NCI-H1930 (cell line): ENCODE measurements at regions not wholly inside any gene's neighbourhood (a gene's known extent, or its start where the extent isn't known, plus 50 kb on each side); places are given as distances from the start of the nearest gene placed in this dataset.

Experiments
- DNase-seq, 2 experiments: peaks; one replicate each; lab custom pipeline; 2025; lab: John Stamatoyannopoulos, UW

DNA sequence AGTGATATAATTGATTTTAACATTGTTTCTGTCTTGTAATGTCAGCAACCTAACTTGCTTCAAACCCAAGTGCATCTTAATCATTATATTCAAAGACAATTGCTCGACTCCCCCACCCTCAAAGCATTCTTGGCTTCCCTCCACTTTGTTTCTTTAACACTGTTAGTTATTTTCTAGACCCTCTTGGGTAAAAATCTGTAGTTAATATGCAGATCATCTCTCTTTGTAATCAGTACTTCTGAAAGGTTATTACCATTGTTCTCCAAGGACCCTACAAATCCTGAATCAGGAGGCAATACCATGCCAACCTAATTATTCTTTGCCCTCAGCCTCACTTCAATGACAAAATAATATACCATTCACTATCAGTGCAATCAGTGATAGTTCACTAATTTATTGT lies 1075.7 kb downstream of the AMY1C start:
- DNase-seq, result no peak

DNA sequence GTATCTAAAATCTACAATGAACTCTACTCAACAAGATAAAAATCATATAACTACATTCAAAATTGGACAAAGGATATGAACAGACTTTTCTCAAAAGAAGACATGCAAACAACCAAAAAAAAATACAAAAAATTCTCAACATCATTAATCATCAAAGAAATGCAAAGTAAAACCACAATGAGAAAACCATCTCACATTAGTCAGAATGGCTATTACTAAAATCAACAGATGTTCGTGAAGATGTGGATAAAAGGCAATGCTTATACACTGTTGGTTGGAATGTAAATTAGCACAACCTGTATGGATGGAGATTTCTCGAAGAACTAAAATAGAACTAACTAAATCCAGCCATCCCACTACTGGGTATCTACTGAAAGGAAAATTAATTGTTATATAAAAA lies 1080.8 kb downstream of the AMY1C start:
- DNase-seq, result no peak

DNA sequence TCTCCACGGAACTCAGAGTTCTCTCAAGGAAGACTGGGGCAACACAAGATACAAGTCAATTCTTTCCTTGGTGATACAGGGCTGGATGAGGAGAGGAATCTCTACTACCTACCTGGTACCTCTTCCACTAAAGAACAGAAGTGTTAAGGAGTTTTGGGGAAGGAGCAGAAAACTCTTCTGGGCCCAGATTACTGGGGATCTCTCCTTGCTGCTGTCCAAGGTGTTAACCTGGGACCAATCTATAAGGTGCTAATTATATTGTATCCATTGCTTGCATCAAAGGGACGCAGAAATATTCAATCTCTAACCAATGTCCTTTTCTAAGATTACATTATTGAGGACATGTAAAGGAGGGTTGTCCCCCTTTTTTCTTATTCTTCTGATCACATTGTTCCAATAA lies 1102.5 kb downstream of the AMY1C start:
- no peak for DNase-seq

DNA sequence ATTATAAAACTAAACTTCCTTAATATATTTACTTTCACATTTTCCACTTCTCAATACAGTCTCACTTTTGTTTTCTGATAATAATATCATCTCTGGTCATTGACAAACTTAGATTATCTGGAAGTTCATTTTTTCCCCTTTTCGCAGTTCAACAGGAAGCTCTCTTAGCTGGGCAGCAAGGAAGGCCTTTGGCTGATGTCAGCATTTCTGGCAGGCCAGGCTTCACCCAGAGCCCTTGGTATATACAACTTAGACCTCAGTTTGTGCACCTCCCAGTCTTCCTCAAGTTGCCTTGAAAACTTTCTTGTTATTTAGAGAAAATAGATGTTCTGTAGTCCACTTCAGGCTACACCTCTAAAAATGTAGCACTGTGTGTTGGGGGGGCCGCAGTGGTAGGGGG lies 1103.6 kb downstream of the AMY1C start:
- DNase-seq, result no peak

DNA sequence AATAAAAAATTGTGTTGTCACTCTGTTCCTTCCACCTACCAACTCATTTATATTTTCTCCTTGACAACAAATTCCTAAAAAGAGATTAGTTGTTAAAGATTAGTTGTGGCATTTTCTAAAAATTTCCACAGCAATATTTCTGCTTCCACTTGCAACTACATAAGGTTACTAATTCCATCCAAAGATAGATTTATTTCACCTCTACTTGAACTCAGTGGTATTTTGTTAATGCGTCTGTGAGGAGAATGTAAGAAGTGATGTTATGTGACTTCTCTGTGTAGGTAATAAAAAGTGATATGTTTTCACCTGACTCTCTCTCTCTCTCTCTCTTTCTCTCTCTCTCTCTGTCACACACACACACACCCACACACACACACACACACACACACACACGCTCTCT lies 1104.8 kb downstream of the AMY1C start:
- DNase-seq, result no peak

DNA sequence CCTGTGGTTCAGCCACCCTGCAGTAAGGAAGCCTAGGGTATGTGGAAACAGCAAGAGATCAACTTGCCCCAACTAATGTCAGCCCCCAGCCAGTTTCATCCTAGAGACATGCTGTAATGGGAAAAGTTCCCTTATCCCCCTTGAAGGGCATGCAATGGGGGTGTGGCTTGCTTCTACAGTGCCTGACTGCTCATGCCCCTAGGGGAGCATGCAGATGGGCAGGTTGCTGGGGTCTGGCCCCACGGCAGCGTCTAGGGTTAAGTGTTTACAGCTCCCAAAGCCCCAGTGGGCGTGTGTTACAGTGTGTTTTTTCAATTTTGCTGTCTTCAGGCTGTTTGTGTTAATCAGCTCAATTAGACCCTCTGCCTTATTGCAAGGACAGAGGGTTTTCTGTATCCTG lies 1105.9 kb downstream of the AMY1C start:
- DNase-seq, result no peak

DNA sequence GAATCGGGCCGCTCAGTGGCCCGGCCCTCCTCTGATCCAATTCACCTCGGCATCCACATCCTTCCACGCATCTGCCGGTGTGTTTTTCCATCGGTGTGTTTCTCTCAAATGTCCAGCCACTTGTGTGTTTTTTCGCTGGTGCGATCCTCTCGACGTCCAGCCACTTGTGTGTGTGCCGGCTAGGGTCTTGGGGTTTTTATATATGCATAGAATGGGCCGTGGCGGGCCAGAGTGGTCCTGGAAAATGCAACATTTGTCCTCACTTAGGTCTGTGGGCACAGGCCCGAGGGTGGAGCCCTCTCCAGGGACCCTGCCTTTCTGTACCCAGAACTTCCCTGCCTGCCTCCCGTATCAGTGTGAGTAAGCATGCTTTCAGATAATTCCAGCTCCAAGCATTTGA lies 1106.4 kb downstream of the AMY1C start:
- DNase-seq, result no peak

DNA sequence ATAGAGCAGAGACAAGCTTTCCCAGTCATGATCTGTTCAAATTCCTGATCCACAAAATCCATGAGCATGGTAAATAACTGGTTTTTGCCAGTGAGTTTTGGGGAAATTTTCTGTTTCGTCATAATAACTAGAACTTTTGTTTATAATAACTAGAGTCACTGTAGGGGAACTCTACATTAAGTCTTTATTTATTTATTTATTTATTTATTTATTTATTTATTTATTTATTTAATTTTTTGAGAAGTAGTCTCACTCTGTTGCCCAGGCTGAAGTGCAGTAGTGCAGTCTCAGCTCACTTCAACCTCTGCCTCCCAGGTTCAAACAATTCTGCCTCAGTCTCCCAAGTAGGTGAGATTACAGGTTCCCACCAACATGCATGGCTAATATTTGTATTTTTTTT lies 1106.8 kb downstream of the AMY1C start:
- no peak for DNase-seq

DNA sequence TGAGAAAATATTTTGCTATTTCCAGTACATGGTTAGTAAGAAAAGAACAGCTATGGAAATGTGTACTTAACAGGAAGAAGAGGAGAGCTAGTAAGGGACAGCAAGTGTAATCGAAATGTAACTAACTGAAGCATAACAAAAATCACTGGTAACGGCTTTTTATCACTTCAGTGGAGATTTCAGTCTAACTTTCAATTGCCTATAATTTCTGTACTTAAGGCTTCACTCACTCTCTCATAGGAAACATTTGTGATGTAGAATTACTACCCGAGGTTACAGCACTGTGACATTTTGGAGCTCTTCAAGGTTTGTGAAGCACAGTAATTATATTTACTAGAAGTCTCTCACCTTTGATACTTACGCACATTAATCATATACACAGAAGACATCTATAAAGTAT lies 1119.1 kb downstream of the AMY1C start:
- no peak for DNase-seq

DNA sequence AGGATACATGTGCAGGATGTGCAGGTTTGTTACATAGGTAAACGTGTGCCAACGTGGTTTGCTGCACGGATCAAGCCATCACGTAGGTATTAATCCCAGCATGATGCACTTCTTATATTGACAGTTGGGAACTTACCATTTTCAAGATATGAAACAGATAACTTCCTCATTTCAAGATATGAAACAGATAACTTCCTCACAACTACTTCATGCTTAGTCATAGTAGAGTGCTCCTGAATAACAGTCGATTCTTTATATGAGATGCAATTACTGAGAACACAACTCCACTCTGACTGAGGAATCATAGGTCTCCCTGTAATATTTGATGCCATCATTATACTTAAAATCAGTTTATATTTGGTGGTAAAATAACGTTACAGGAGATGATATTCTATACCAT lies 1124.3 kb downstream of the AMY1C start:
- no peak for DNase-seq

DNA sequence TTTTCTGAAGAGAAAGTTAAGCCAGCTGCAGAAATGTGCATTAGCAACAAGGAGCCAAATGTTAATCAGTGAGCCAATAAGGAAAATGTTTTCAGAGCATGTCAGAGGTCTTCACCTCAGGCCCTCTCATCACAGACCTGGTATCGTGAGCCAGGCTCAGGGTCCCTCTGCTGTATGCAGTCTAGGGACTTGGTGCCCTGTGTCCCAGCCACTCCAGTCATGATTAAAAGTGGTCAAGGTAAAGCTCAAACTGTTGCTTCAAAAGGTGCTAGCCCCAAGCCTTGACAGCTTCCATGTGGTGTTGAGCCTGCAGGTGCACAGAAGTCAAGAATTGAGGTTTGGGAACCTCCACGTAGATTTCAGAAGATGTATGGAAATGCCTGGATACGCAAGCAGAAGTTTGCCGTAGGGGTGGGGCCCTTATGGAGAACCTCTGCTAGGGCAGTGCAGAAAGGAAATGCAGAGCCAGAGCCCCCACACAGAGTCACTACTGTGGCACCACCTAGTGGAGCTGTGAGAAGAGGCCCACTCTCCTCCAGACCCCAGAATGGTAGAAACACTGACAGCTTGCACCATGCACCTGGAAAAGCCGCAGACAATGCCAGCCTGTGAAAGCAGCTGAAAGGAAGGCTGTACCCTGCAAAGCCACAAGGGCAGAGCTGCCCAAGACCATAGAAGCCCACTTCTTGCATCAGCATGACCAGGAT lies 1128.7 kb downstream of the AMY1C start:
- no peak for DNase-seq

DNA sequence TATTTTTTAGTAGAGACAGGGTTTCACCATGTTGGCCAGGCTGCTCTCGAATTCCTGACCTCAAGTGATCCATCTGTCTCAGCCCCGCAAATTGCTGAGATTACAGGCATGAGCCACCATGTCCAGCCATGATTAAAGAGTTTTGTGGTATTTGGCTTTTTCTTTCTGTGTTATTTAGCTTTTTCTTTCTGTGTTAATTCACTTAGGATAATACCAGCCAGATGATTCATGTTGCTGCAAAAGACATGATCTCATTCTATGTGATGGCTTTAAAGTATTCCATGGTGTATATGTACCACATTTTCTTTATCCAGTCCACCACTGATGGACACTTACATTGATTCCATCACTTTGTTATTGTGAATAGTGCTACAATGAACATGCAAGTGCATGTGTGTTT lies 1135.2 kb downstream of the AMY1C start:
- no peak for DNase-seq

DNA sequence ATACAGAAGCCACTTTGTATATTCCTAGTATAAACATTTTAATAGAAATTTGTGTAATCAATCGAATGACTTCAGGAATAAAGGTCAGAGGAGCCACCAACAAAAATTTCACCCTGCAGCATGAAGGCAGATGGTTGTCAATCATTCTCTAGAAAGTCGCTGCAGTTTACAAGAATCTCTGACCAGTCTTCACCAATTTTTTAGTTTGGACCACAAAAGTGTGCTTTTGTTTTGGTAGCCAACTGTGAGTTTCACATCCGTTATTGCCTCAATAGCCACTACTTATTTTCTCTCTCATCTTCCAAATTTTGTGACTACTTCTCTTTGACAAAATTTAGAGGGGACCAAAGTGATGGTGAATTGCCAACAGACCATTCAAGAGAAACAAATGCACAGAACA lies 1155.6 kb downstream of the AMY1C start:
- no peak for DNase-seq

DNA sequence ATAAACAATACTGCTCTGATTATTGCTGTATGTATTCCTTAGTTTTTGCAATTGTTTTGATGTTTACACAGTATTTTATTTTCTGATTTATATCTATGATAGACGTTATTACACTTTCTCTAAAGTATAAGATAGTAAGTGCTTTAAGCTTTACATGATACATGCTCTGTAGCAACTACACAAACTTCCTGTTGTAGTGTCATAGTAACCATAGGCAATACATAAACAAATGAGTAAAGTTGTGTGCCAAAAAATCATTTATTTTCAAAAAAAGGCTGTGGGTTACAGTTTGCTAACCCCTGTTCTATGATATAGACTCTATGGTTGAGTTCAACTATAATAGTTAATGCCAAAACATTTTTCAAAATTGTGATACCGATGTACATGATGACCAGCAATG lies 1156.4 kb downstream of the AMY1C start:
- no peak for DNase-seq

DNA sequence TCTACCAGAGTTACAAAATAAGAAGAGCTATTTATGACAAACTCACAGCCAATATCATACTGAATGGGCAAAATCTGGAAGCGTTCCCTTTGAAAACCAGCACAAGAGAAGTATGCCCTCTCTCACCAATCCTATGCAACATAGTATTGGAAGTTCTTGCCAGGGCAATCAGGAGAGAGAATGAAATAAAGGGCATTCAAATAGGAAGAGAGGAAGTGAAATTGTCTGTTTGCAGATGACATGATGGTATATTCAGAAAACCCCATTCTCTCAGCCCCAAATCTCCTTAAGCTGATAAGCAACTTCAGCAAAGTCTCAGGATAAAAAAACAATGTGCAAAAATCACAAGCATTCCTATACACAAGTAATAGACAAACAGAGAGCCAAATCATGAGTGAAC lies 1169.5 kb downstream of the AMY1C start:
- DNase-seq, result no peak

DNA sequence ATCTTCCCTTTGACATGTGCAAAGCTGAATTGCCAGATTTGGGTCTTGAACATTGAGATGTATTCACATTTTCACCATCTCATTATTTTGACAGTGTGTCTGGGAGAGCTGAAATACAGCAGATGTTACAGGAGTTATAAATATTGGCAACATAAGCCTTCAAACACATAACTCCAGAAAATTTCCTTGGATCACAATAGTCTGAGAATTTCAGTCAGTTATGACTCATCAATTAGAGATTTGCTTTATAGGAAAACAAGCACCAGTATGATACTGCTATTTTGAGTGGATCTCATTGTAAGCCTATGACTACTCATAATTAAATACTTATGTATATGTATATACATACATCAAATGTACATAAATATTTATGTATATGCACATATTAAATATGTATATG lies 1171.8 kb downstream of the AMY1C start:
- DNase-seq, result no peak

DNA sequence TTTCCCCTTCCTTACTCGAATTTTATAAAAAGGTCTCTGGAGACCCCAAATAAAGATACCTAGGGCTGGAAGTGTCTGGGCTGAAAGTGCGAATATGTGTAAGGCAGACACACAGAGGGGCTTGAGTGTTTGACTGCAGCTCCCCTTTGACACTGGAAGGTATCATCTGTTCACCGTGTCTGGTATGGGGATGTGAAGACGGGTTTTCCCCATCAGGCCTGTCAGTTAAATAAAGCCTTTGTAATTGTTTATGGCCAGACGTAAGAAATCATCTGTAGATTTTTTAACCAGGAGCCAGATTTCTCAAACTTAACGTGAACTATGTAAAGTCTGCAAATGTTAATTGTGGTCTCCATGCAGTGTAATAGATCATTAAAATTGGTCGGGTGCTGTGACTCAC lies 1173.4 kb downstream of the AMY1C start:
- DNase-seq, result no peak

DNA sequence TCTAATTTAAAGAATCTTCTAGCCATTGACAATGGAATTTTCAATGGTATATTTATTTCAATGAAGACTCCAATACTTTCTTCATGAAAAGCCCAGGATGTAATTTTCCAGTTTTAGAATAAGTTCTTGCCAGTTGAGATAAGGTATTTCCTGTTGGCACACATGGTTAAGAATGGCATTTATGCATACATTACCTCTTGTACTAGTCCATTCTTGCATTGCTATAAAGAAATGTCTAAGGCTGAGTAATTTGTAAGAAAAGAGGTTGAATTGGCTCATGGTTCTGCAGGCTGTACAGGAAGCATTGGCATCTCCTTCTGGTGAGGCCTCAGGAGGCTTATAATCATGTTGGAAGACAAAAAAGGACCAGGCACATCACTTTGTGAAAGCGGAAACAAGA lies 1179.6 kb downstream of the AMY1C start:
- no peak for DNase-seq

DNA sequence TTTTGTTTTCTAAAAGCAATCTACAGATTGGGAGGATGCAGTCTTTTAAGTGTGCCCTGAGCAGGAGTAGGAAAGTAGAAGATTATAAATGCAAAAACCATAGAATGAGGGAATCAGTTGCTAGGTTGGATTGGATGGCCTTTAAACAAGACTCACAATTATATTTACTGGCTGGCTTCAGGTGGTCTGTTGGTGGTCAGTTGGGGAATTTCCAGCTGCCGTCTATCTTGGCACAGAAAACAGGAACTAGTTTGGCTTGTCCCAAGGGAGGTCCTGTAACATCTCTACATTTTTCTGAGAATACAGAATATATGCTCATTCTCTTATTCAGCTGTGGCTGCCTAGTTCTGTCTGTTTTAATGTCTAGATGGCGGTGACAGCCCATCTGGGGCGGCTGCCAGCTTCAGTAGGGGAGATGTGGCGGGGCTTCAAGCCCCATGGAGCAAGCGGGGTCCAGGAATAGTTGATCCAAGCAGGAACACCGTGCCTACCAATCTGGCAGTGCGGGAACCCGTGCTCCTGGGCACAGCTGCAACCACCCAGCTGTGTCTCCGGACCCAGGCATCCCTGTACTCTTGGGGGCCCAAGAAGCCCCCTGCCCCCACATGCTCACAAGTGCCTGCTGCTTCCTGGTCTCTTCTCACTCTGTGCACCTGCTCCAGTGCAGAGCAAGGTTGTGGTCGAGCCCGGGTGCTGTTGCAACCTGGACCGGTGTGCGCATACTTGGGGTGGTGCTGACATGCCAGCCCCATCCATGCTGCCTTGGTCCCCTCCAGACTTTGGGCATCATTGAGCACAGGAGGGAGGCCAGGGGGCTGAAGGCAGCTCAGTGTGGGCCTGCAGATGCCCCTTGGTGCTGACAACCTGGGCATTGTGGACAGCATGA lies 1182.6 kb downstream of the AMY1C start:
- no peak for DNase-seq

DNA sequence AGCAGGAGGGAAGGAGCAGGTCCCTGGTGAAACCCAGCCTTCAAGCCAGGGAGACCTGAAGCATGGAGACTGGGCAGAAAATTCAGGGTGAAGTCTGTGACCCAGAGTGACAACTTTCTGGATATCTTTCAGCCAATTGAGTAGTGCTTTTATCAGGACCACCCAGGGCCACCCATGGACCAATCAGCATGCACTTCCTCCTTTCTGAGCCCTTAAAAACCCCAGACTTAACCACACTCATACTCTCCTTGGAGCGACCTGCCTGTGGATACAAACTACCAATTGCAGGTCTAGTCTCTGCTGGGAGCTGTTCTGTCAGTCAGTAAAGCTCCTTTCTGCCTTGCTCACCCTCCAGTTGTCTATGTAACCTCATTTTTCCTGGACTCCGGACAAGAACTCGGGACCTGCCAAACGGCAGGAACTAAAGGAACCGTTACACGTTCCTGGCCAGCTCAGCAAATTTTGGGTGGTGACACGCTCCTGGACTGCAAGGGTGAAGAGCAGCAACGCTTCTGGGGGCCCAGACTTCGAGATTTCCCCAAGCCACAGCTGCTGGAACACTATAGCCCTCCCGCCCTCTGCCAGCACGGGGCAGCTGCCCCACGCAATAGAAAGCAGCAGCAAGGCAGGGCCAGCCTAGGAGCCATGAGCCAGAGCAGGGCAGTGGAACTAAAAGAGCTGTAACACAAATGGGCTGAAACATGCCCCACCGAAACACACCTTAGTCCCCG lies 1183.4 kb downstream of the AMY1C start:
- DNase-seq, result no peak

DNA sequence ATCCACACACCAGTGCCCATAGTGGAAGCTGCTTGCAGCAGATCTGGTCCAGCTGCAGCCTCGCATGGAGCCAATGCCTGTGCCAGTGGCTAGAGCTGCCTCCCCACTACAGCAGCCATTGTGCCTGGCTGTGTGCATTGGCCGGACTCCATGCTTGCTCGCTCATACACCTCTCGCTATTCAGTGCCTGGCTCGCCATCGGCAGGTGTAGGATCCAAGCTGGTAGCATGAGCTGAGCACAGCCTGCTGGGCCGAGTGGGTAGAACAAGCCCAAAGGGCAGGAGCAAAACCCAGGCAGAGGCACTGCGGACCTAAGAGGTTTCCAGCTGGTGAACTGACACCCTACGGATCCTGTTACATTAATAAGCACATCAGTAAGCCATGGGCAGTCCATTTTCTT lies 1184.1 kb downstream of the AMY1C start:
- DNase-seq, result no peak

DNA sequence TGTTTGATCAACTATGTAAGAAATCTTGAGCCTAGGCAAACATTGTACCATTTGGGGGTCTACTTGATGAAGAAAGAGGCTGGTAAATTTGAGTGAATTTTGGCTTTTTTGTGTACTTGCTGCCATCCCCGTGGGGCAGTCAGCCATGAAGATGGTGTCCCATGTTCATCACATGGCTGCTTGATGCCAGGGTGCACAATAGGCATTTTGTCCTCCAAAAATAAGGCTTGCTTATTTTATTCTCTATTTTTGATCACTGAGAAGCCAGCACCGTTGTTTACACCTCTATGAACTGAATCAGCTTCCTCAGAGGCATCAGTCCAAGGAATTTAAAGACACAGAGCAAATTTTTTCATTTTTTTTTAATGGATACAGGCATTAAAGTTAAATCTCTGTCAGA lies 1195.7 kb downstream of the AMY1C start:
- no peak for DNase-seq
